HG03045 (cell line): ENCODE measurements at regions not wholly inside any gene's neighbourhood (a gene's known extent, or its start where the extent isn't known, plus 50 kb on each side); places are given as distances from the start of the nearest gene placed in this dataset.

Experiments used
- ATAC-seq: cut with Tn5 transposase; IDR thresholded peaks from one replicate; pipeline ENCODE4 v1.9.1; 2021; ENCODE audit warnings: mild to moderate bottlenecking, moderate library complexity; ENCODE audit not compliant: unreplicated experiment

DNA sequence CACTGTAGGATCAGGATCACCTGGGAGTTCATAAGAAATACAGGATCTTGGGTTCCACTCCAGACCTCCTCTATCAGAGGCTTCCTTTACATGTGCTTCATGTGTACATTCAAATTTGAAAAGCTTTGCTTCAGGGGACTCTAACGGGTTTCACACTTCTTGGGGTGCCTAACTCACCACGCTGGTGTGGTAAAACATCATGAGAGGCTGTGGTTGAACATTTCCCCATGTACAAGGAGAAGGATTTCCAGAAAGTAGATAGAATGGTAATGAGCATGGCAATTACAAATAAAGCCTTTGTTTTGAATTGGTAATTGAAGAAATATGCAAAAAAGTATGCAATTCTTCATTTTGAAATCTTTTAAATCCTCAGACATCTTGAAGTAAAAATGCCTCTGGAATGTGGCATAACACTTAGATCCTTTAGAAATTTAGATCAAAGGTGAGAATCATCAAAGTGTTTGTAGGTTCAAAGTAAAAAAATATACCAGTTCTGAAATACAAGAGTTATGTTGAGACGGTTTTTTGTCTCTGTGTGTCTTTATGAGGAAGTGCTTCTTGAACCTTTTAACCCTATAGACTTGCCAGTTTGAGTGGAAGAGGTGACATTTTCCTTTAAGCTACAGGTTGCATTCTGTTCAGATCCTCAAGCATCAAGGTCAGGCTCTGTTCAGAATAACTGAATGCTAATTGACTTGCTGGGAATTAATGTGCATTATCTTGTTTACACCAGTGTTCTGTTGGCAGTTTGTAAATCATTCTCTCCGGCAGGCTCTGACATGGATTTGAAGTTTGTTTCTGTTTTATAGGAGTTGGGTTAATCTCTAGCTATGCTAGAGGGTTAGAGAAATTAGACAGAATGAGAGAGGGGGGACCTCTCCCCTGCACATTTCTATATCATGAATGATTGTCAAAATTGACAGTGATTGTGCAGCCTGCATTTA, 415.3 kb downstream of the MAN2A1 start:
- no peak for ATAC-seq

DNA sequence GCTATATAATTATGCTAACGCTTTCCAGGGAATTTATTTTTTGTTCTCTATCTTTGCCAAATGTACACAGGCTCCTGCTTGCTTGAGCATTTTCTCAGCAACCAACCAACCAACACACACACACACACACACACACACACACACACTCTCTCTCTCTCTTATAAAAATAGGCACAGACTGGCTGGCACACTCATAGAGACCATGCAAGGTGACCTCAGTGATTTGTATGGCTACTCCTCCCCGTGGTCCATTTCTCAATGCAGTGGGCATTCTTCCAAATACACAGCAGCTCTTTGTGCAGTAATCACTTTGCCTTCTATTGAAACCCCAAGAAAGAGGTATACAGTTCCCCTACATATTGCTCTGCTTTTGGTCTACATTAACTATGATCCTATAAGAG, 416.0 kb downstream of the MAN2A1 start:
- no peak for ATAC-seq

DNA sequence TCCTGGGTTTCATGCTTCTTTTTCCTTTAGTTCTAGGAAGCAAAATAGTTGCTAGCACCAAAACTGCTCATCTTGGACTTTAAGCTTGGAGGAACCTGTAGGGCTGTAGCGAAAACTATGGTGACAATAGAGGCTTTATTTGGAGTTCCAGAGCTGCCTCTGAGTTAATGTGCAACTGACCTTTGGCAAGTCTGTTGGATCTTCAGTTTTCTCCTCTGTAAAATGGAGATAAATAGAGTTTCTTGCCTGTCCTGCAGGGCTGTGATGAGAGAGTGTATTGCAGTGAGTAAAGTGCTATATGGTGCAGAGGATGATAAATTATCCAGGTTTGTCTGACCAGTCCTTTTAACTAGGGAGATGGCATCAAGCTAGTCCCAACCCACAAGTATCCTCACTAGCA, 417.0 kb downstream of the MAN2A1 start:
- ATAC-seq = no peak

DNA sequence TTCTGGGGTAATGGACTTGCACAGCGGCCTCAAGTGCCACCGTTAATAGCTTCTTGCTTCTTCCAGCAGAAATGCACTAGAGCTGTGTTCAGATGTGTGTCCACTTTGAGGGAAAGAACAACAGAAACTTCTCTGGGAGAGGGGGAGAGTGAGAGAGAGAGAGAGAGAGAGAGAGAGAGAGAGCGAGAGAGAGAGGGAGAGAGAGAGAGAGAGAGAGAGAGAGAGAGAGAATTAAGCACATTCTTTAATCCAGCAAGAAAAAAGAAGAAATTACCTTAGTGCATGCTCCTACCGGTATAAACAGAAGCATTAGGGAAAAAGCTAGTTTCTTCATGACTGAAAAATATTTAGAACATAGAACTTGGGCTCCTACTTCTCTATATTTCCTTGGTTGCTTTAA, 418.8 kb downstream of the MAN2A1 start:
- no peak for ATAC-seq

DNA sequence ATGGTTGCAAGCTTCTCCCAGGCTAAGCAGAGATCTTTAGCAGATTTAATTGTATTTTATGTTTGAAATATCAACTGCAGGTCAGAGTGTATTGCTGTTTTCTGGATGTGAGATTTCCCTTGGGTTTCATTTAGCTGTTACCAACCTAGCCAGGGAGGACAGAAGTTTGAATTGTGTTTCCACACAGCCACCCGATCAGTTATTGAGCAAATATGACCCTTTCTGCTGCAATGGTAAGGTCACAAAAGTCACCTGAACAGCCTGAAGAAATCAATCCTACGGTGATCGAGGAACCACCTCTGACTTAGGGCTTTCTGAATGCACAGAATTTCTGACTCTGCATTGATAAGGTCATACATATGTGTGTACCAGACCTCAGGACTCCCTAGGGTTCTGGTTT, 419.9 kb downstream of the MAN2A1 start:
- ATAC-seq = no peak

DNA sequence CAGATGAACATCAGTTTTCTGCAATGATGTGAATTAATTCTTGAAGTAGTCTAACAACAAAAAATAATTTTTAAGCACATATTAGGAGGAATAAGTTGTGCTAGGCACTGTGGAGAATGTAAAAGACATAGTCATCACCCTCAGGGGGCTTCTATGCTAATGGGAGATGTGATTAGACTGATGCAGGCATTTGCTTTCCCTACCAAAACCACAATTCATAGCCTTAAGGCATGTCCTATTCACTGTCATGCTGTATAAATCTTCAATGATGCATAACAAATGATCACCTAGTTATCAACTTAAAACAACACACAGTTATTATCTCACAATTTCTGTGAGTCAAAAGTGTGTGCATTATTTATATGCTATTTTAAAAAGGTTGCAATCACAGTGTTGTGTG, 422.6 kb downstream of the MAN2A1 start:
- no peak for ATAC-seq

DNA sequence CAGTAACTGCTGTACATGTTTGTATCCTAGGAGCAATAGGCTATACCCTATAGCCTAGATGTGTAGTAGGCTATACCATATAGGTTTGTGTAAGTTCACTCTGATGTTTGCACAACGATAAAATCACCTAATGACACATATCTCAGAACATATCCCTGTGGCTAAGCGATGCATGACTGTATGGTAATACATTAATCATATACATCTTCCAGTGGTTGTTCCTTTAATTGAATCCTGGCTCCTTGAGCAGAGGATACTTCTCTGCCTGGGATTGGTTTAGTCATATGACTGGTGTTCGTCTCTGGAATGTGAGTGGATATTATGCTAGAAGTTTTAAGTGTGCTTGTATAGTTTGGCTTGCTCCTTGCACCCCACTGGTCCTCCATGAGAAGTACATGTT, 425.8 kb downstream of the MAN2A1 start:
- no peak for ATAC-seq

DNA sequence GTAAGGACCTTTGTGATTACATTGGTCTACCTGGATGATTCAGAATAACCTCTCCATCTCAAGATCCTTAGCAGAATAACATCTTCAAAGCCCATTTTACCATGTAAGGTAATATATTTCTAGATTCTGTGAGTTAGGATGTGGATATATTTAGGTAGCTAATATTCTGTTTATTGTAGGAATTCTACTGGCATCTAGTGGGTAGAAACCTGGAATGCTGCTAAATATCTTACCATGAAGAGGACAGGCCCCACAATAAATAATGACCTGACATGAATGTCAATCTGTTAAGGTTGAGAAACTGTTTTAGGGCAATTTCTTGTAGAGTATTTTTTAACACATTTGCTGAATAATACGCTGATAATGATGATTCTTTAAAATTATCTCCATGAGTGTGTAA, 426.8 kb downstream of the MAN2A1 start:
- ATAC-seq = no peak

DNA sequence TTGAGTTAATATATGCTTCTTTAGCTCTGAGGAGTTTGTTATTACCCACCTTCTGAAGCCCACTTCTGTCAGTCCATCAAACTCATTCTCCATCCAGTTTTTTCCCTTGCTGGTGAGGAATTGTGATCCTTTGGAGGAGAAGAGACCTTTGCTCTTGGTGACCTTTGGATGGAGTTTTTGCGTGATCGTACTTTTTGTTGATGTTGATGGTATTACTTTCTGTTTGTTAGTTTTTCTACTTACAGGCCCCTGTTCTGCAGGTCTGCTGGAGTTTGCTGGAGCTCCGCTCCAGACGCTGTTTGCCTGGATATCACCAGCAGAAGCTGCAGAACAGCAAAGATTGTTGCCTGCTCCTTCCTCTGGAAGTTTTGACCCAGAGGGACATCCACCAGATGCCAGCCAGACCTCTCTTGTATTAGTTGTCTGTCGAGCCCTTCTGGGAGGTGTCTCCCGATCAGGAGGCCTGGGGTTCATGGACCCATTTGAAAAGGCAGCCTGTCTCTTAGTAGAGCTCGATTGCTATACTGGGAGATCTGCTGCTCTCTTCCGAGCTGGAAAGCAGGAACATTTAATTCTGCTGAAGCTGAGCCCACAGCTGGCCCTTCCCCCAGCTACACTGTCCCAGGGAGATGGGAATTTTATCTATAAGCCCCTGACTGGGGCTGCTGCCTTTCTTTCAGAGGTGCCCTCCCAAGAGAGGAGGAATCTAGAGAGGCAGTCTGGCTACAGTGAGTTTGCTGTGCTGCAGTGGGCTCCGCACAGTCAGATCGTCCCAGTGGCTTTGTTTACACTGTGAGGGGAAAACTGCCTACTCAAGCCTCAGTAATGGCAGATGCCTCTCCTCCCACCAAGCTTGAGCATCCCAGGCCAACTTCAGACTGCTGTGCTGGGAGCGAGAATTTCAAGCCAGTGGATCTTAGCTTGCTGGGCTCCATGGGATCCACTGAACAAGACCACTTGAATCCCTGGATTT, 445.5 kb downstream of the MAN2A1 start:
- ATAC-seq = no peak

DNA sequence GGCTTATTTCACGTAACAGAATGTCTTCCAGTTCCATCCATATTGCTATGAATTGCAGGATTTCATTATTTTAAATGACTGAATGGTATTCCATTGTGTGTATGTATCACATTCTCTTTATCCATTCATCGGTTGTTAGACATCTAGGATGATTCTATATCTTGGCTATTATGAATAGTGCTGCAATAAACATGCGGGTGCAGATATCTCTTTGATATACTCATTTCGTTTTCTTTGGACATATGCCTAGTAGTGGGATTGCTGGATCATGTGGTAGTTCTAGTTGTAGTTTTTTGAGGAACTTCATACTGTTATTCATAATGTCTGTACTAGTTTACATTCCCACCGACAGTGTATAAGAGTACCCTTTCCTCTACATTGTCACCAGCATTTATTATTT, 460.5 kb downstream of the MAN2A1 start:
- ATAC-seq = no peak

DNA sequence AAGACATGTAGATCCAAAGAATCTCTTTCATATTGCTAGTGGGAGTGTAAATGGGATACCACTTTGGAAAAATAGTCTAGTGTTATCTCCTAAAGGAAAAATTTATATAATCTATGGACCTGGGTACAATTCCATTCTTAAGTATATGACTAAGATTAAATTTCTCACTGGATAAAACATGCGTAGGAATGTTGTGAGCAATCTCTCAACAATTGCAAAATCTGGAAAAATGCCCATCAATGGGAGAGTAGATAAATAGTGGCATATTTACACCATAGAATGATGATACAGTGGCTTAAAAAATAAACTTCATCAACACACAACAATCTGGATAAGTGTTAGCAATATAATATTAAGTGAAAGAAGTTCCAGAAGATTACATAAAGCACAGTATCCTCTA, 469.5 kb downstream of the MAN2A1 start:
- no peak for ATAC-seq

DNA sequence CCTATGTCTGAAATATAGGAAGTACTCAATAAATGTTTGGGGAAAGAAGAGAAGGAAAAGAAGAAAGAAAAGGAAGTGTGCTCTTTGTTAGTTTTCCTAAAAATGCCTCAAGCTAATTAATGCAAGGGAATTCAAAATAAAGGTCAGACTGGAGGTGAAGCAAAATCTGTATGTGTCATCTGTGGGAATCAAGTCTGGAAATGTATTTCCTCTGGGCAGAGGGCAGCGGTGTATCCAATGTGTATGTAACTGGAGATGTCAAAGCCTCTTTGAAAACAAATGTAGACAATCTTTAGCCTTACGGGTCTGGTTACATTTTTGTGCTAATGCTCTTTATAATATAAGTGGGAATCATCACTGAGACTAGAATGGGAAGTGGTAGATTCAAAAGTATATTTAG, 471.4 kb downstream of the MAN2A1 start:
- ATAC-seq = no peak

DNA sequence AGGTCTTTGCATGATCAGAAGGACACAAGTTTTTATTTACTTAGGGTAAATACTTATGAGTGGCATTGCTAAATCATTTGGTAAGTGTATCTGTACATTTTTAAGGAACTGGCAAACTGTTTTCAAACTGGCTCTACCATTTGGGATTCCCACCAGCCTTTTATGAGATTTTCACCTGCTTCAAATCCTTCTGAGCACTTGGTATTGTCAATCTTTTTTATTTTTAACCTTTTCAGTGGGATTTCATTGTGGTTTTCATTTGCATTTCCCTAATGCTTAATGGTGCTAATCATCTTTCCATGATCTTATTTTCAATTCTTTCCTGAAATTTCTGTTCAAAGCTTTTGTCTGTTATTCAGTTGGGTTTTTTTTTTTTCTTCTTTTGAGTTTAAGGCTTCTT, 475.6 kb downstream of the MAN2A1 start:
- ATAC-seq = no peak

DNA sequence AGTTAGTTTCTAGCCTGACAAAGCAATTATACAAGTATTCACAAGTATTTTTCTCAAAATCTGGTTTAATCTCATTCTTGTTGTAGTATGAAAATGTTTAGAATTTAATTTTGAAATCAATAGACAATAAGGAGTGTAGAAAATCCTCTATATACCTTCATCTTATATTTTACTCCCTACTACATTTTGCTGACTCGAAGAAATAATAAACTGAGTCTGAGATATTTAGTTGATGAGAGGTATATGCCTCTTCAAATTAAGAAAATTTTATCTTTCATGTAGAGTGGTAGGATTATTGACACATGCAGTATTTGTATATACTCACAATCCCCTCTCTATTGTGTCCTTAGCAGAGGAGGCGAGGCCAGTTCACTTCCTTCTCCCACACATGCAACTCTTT, 477.7 kb downstream of the MAN2A1 start:
- ATAC-seq = no peak

DNA sequence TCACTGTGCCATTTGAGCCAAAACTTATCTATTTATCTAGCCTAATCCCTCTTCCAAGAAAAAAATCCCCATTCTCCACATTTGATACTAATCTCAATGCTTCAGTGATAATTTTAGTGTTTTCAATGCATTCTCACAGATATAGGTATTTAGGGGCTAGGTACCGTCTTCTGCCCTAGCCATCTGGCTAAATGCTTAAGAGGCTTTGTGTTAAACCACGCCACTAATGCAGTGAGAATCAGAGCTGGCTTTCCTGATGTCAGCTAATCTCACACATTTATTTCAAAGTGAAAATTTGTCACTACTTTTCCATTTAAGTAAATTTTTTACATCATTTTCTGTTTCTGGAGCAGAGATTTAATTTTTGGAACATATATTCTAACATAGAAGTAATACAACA, 479.7 kb downstream of the MAN2A1 start:
- no peak for ATAC-seq

DNA sequence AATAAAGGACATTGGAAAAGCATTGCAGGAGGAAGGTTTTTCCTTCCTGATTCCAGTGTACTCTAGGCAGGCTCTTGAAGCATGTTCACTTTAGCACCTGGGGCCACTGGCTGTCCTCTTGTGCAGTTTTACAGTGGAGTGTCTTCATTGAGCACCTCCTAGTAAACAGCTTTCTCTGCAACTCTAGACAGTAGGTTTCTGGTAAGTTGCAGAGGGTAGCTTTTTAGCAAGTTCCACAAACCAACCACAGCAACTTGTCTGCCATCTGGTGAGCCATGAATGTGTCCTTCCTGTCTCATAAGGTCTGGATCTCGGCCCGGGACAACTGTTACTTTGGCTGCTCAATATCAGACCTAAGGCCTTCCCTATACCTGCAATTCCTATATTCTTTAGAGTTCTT, 488.0 kb downstream of the MAN2A1 start:
- ATAC-seq = no peak

DNA sequence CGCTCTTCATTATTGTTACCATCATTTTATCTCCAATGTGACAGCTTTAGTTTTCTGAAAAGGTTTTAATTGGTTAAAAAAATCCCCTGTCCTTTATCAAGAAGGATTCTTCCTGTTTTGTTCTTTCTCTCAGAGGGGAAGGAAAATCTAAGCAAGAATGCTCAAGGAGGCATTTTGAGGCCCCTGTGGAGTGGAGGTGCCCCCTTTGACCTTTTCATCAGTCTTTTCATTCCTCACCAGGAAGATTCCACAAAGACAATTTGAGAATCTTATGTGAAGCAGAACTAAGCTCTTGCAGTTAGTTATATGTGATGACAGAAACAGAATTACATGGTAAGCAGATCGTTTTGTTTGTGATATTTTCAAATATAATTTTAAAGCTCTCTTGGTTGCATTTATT, 489.6 kb downstream of the MAN2A1 start:
- ATAC-seq = no peak

DNA sequence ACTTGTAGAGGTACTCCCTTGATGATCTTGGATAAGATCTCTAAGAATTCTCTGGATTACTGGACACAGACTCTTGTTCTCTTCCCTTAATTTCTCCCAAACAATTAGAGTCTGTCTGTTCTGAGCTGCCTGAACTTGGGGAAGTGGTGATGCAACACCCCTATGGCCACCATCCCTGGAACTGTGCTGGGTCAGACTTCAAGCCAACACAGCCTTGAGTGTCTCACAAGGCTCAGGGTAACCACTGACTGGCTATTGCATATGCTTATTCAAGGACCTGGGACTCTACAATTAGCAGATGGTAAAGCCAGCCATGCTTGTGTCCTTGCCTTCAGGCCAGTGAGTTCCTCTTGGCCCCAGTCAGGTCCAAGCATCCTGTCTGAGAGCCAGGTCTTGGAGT, 504.5 kb downstream of the MAN2A1 start:
- no peak for ATAC-seq

DNA sequence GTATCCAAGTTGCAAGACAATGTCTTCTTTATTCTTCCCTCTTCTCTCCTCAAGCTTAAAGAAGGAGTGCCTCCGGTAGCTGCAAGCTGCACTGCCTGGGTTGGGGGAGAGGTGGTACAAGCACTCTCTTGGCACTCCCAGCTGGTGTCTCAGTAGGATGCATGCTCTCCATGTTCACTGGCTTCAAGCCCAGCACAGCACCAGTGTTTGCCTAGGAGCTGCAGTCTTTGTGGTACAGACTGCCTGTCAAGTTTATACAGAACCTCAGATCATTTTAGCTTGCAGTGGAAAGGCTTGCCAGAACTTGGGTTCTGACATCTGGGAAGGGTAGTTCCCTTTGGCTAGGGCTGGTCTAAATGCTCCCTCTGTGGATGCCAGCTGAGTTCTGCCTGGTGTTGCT, 505.6 kb downstream of the MAN2A1 start:
- ATAC-seq = no peak

DNA sequence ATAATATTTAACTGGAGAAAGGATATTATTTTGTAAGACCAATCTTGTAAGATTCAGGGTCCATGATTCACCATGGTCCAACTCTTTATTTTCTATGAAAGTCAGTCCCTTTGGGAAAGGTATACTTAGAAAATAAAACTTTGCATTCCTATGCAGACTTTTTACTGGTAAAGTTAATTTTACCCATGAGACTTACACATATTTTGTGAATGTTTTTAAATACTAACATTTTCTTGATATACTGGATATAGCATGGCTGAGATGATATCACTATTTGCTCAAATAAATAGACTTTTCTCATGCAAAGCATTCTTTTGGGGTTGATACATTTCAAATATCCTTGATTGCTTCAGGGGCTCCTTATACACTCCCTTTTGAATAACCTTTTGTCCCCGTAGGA, 512.1 kb downstream of the MAN2A1 start:
- ATAC-seq = no peak

DNA sequence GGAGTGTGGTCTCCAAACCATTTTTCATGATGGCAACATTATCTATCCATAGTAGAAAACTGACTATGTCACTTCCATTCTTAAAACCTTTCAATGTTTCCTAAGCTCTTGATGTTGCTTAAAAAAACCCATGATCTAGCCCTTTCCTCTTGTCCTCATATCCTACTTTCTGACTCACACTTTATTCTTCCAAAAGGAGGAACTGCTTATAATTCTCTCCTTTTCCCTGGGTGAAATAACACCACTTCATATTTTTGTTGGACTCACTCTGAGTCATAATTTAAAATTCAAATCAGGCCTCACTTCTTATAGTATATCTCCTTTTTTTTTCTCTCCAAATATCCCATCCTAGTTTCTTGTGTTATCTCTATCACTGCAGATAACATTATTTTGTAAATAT, 513.9 kb downstream of the MAN2A1 start:
- ATAC-seq = no peak

DNA sequence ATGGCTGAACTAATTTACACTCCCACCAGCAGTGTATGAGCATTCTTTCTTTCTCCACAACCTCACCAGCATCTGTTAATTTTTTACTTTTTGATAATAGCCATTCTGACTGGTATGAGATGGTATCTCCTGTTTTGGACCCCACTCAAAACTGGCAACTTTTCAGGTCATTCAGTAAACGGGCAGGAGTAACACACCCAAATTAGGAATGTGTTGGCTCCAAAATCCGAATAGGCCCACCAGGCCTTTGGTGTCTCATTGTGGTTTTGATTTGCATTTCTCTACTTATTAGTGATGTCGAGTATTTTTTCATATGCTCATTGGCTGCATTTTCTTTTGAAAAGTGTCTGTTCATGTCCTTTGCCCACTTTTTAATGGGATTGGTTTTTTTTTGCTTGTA, 517.1 kb downstream of the TMEM232 start:
- ATAC-seq = no peak
